Endometrial microvascular endothelial cells (primary cell): ENCODE measurements at regions not wholly inside any gene's neighbourhood (a gene's known extent, or its start where the extent isn't known, plus 50 kb on each side); places are given as distances from the start of the nearest gene placed in this dataset.

Experiments
- in situ Hi-C: cut with HindIII; loops from 2 replicates; pipeline ENCODE4 v1.10.0; 2017; ENCODE audit warnings: low sequenced_read_pairs, low pct_unique_long_range_greater_than_20kb; ENCODE audit errors: inconsistent ontology term

GRCh38 chr12:91572869-91573268 is 390.3 kb upstream of the DCN start:
- in situ Hi-C loops: no loop called here

- in situ Hi-C loops: no loop called here
These were observed 384.5 kb upstream of the DCN start for GRCh38 chr12:91567100-91567485.

- in situ Hi-C loops: no loop called here
These were observed 383.9 kb upstream of the DCN start for GRCh38 chr12:91566328-91567099.

GRCh38 chr12:91565846-91566245 is 383.2 kb upstream of the DCN start:
- in situ Hi-C loops: no loop called here

GRCh38 chr12:91565246-91565645 is 382.6 kb upstream of the DCN start:
- in situ Hi-C loops: no loop called here

- in situ Hi-C loops: no loop called here
These were observed 380.6 kb upstream of the DCN start for GRCh38 chr12:91563011-91563765.

GRCh38 chr12:91562476-91562875 is 379.9 kb upstream of the DCN start:
- in situ Hi-C loops: no loop called here

- in situ Hi-C loops: no loop called here
These were observed 379.3 kb upstream of the DCN start for GRCh38 chr12:91561958-91562325.

- in situ Hi-C loops: no loop called here
These were observed 378.8 kb upstream of the DCN start for GRCh38 chr12:91561301-91561957.

- in situ Hi-C loops: no loop called here
These were observed 374.3 kb upstream of the DCN start for GRCh38 chr12:91556909-91557308.

GRCh38 chr12:91555436-91556415 is 373.1 kb upstream of the DCN start:
- in situ Hi-C loops: no loop called here

- in situ Hi-C loops: no loop called here
These were observed 369.3 kb upstream of the DCN start for GRCh38 chr12:91551927-91552326.

- in situ Hi-C loops: no loop called here
These were observed 368.6 kb upstream of the DCN start for GRCh38 chr12:91551242-91551641.

- in situ Hi-C loops: no loop called here
These were observed 360.0 kb upstream of the DCN start for GRCh38 chr12:91542666-91543065.

GRCh38 chr12:91542067-91542466 is 359.4 kb upstream of the DCN start:
- in situ Hi-C loops: no loop called here

- in situ Hi-C loops: no loop called here
These were observed 355.8 kb upstream of the DCN start for GRCh38 chr12:91538418-91538817.

GRCh38 chr12:91533366-91533765 is 350.7 kb upstream of the DCN start:
- in situ Hi-C loops: no loop called here

- in situ Hi-C loops: no loop called here
These were observed 347.2 kb upstream of the DCN start for GRCh38 chr12:91529829-91530228.

- in situ Hi-C loops: no loop called here
These were observed 341.2 kb upstream of the DCN start for GRCh38 chr12:91523831-91524230.
